ENCODE measurements at regions not wholly inside any gene's neighbourhood (a gene's known extent, or its start where the extent isn't known, plus 50 kb on each side); places are given as distances from the start of the nearest gene placed in this dataset.
A peak's percentile ranks its signal among the peaks of the same experiment; 100 is the strongest.
"Not testable (repeated sequence)": the region's sequence is repeated elsewhere in the genome, so short reads cannot be mapped to it uniquely, and the experiment has no call there.

GRCh38 chr9:62871765-62872164 is 1681.9 kb downstream of the SPATA31A7 start:
- H3K36me3 ChIP-seq, H3K4me1 ChIP-seq: not testable (repeated sequence)

GRCh38 chr9:62874213-62874612 is 1684.4 kb downstream of the SPATA31A7 start:
- not testable (repeated sequence) for H3K27me3 ChIP-seq, H3K4me2 ChIP-seq

More at GRCh38 chr9:62871765-62872164, 1681.9 kb downstream of the SPATA31A7 start:
- not testable (repeated sequence) for H4K20me1 ChIP-seq; H3K4me2 ChIP-seq; H3K27ac ChIP-seq; H3K4me3 ChIP-seq; H3K9me3 ChIP-seq (replicated peaks in 1 of 11); H3K9ac ChIP-seq; H3K27me3 ChIP-seq
- TF ChIP-seq Cebpa-rat (IDR thresholded peaks at IDR 0.05) = peak in 4 of 11 experiments; percentile 10 to 50 (median 18); a peak in 3 of 22 replicates

GRCh38 chr9:62874745-62875599 is 1685.1 kb downstream of the SPATA31A7 start:
- not testable (repeated sequence) for H3K9ac ChIP-seq, H4K20me1 ChIP-seq, H3K4me1 ChIP-seq, H3K36me3 ChIP-seq, H3K4me3 ChIP-seq, H3K4me2 ChIP-seq, H3K27ac ChIP-seq, H3K27me3 ChIP-seq
- peaks cover 0 to 12% (median 0%) of the 10 kb centered on the region in 11 experiments; a peak in 3 of 22 replicates for H3K9me3 ChIP-seq (replicated peaks in 1 of 11)

More at GRCh38 chr9:62874213-62874612, 1684.4 kb downstream of the SPATA31A7 start:
- not testable (repeated sequence) for H3K4me1 ChIP-seq, H4K20me1 ChIP-seq, H3K4me3 ChIP-seq, H3K27ac ChIP-seq, H3K36me3 ChIP-seq, H3K9ac ChIP-seq
- H3K9me3 ChIP-seq (replicated peaks in 1 of 11) = peaks cover 0 to 12% (median 0%) of the 10 kb centered on the region in 11 experiments; a peak in 3 of 22 replicates

- not testable (repeated sequence) for H3K4me1 ChIP-seq, H3K36me3 ChIP-seq, H3K27me3 ChIP-seq, H3K4me3 ChIP-seq, H4K20me1 ChIP-seq, H3K27ac ChIP-seq, H3K9ac ChIP-seq, H3K4me2 ChIP-seq
- H3K9me3 ChIP-seq (replicated peaks in 1 of 11) = peaks cover 0 to 12% (median 0%) of the 10 kb centered on the region in 11 experiments; a peak in 3 of 22 replicates
These were observed 1687.7 kb downstream of the SPATA31A7 start for GRCh38 chr9:62877552-62877951.

- H3K36me3 ChIP-seq, H3K27me3 ChIP-seq, H3K4me2 ChIP-seq, H3K4me3 ChIP-seq, H4K20me1 ChIP-seq, H3K27ac ChIP-seq, H3K4me1 ChIP-seq, H3K9ac ChIP-seq: not testable (repeated sequence)
- peaks cover 0 to 12% (median 0%) of the 10 kb centered on the region in 11 experiments; a peak in 3 of 22 replicates for H3K9me3 ChIP-seq (replicated peaks in 1 of 11)
These were observed 1688.2 kb downstream of the SPATA31A7 start for GRCh38 chr9:62877987-62878386.

GRCh38 chr9:62880453-62880852 is 1690.6 kb downstream of the SPATA31A7 start:
- H3K9ac ChIP-seq, H3K4me1 ChIP-seq, H3K27ac ChIP-seq, H3K36me3 ChIP-seq, H3K4me2 ChIP-seq, H3K4me3 ChIP-seq, H4K20me1 ChIP-seq, H3K27me3 ChIP-seq: not testable (repeated sequence)
- H3K9me3 ChIP-seq (replicated peaks in 1 of 11) = peaks cover 0 to 12% (median 0%) of the 10 kb centered on the region in 11 experiments; a peak in 3 of 22 replicates

GRCh38 chr9:62880971-62881370 is 1691.1 kb downstream of the SPATA31A7 start:
- not testable (repeated sequence) for H3K36me3 ChIP-seq, H3K27me3 ChIP-seq, H3K4me2 ChIP-seq, H3K4me3 ChIP-seq, H3K4me1 ChIP-seq, H3K9ac ChIP-seq, H4K20me1 ChIP-seq, H3K27ac ChIP-seq
- peaks cover 0 to 12% (median 0%) of the 10 kb centered on the region in 11 experiments; a peak in 3 of 22 replicates for H3K9me3 ChIP-seq (replicated peaks in 1 of 11)

- peaks cover 0 to 12% (median 0%) of the 10 kb centered on the region in 11 experiments; a peak in 3 of 22 replicates for H3K9me3 ChIP-seq (replicated peaks in 1 of 11)
- H3K4me3 ChIP-seq, H3K9ac ChIP-seq, H3K27ac ChIP-seq, H3K4me2 ChIP-seq, H3K4me1 ChIP-seq, H3K36me3 ChIP-seq, H3K27me3 ChIP-seq, H4K20me1 ChIP-seq: not testable (repeated sequence)
These were observed 1692.0 kb downstream of the SPATA31A7 start for GRCh38 chr9:62881811-62882210.

GRCh38 chr9:62882717-62883116 is 1692.9 kb downstream of the SPATA31A7 start:
- H3K36me3 ChIP-seq; H3K4me2 ChIP-seq; H3K4me1 ChIP-seq; H4K20me1 ChIP-seq; H3K4me3 ChIP-seq; H3K9me3 ChIP-seq (replicated peaks in 1 of 11); H3K27me3 ChIP-seq; H3K27ac ChIP-seq; H3K9ac ChIP-seq: not testable (repeated sequence)

GRCh38 chr9:62896692-62897091 is 1706.9 kb downstream of the SPATA31A7 start:
- not testable (repeated sequence) for H3K9me3 ChIP-seq (replicated peaks in 1 of 11); H3K27me3 ChIP-seq; H3K9ac ChIP-seq; H3K4me2 ChIP-seq; H4K20me1 ChIP-seq; H3K4me1 ChIP-seq; H3K4me3 ChIP-seq; H3K36me3 ChIP-seq; H3K27ac ChIP-seq

GRCh38 chr9:62897411-62898225 is 1707.8 kb downstream of the SPATA31A7 start:
- H3K4me2 ChIP-seq, H3K9ac ChIP-seq: not testable (repeated sequence)

GRCh38 chr9:62899666-62900065 is 1709.8 kb downstream of the SPATA31A7 start:
- H4K20me1 ChIP-seq, H3K27me3 ChIP-seq, H3K9ac ChIP-seq: not testable (repeated sequence)

More at GRCh38 chr9:62897411-62898225, 1707.8 kb downstream of the SPATA31A7 start:
- not testable (repeated sequence) for H3K36me3 ChIP-seq; H3K27ac ChIP-seq; H3K27me3 ChIP-seq; H4K20me1 ChIP-seq; H3K9me3 ChIP-seq (replicated peaks in 1 of 11); H3K4me1 ChIP-seq
- H3K4me3 ChIP-seq = 0 out of 20 replicates have a peak overlapping the region, but pooled peaks of 3 of the 10 experiments have one; percentile 34 to 44 (median 37)

GRCh38 chr9:62904061-62904460 is 1714.2 kb downstream of the SPATA31A7 start:
- not testable (repeated sequence) for H3K27ac ChIP-seq; H3K4me3 ChIP-seq; H3K27me3 ChIP-seq; H3K4me1 ChIP-seq; H3K9ac ChIP-seq; H3K9me3 ChIP-seq (replicated peaks in 1 of 11); H3K36me3 ChIP-seq; H4K20me1 ChIP-seq; H3K4me2 ChIP-seq

More at GRCh38 chr9:62899666-62900065, 1709.8 kb downstream of the SPATA31A7 start:
- not testable (repeated sequence) for H3K4me3 ChIP-seq; H3K36me3 ChIP-seq; H3K9me3 ChIP-seq (replicated peaks in 1 of 11); H3K27ac ChIP-seq; H3K4me1 ChIP-seq; H3K4me2 ChIP-seq
